IMR-90 (cell line): ENCODE measurements at regions not wholly inside any gene's neighbourhood (a gene's known extent, or its start where the extent isn't known, plus 50 kb on each side); places are given as distances from the start of the nearest gene placed in this dataset.

Source experiments
- ATAC-seq: fragments of 200-7000 bp; cut with Tn5 transposase; 2 replicates; pipeline ENCODE4 v1.9.1; 2020; ENCODE audit warnings: low read depth, mild to moderate bottlenecking, moderate library complexity
- BruUV-seq: library from RNA; stranded (reverse); fragments of 400-500 nt; replicated peaks from 2 replicates; lab custom pipeline; 2021; lab: Mats Ljungman, UMichigan
- CTCF ChIA-PET: fragments of 300-600 bp; formaldehyde crosslinking; extraction: SDS; loops from one replicate; lab custom pipeline; 2021; ENCODE audit warnings: antibody characterized with exemption; lab: Yijun Ruan, JAX
- POLR2A ChIA-PET: fragments of 300-600 bp; sonication (Branson Sonifier 250); formaldehyde crosslinking; loops from one replicate; lab custom pipeline; 2022; ENCODE audit warnings: antibody characterized with exemption; ENCODE audit not compliant: unreplicated experiment; lab: Charles Lee
- DNase-seq: peaks from one replicate; pipeline ENCODE4 v3.0.0; 2013
- H2AFZ ChIP-seq: replicated peaks from 2 replicates; pipeline ENCODE3; 2013; ENCODE audit warnings: low read length, mild to moderate bottlenecking; ENCODE audit not compliant: poor library complexity
- H2AK5ac ChIP-seq: 2 replicates; pipeline ENCODE4 v1.6.1; 2013; ENCODE audit warnings: low read depth, low read length, inconsistent platforms
- H2AK9ac ChIP-seq: replicated peaks from 2 replicates; pipeline ENCODE3; 2013; ENCODE audit warnings: mild to moderate bottlenecking, low read depth, low read length, moderate library complexity; ENCODE audit not compliant: poor library complexity
- H2BK120ac ChIP-seq: 2 replicates; pipeline ENCODE4 v1.6.1; 2013; ENCODE audit warnings: low read depth, low read length, inconsistent platforms
- H2BK15ac ChIP-seq: 3 replicates; pipeline ENCODE4 v1.6.1; 2013; ENCODE audit warnings: low read depth, low read length, inconsistent platforms
- H2BK20ac ChIP-seq: 2 replicates; pipeline ENCODE4 v1.6.1; 2013; ENCODE audit warnings: low read depth, mild to moderate bottlenecking, inconsistent platforms, low read length, moderate library complexity
- H2BK5ac ChIP-seq: 2 replicates; pipeline ENCODE4 v1.6.1; 2013; ENCODE audit warnings: mild to moderate bottlenecking, low read depth, low read length, inconsistent platforms; ENCODE audit not compliant: poor library complexity, severe bottlenecking
- H3K14ac ChIP-seq: replicated peaks from 2 replicates; pipeline ENCODE4 v1.6.1; 2013; ENCODE audit warnings: low read depth, low read length, inconsistent platforms
- H3K18ac ChIP-seq: 2 replicates; pipeline ENCODE4 v1.6.1; 2013; ENCODE audit warnings: low read depth, low read length, control low read depth
- H3K23ac ChIP-seq: 2 replicates; pipeline ENCODE4 v1.6.1; 2013; ENCODE audit warnings: low read depth, low read length, inconsistent platforms
- H3K27ac ChIP-seq: 2 replicates; pipeline ENCODE4 v1.5.1; 2013; ENCODE audit warnings: mild to moderate bottlenecking, control low read depth, low read length; ENCODE audit not compliant: insufficient read depth
- H3K27me3 ChIP-seq: 2 replicates; pipeline ENCODE4 v1.6.1; 2013; ENCODE audit warnings: low read length; ENCODE audit not compliant: control insufficient read depth, insufficient read depth
- H3K36me3 ChIP-seq: 2 replicates; pipeline ENCODE4 v1.6.1; 2013; ENCODE audit warnings: low read length, mixed read lengths; ENCODE audit not compliant: control insufficient read depth, insufficient read depth
- H3K4ac ChIP-seq: 2 replicates; pipeline ENCODE4 v1.6.1; 2013; ENCODE audit warnings: low read depth, low read length, inconsistent platforms
- H3K4me1 ChIP-seq: 2 replicates; pipeline ENCODE4 v1.6.1; 2013; ENCODE audit warnings: low read length, mixed read lengths; ENCODE audit not compliant: control insufficient read depth, insufficient read depth
- H3K4me2 ChIP-seq: 2 replicates; pipeline ENCODE4 v1.6.1; 2013; ENCODE audit warnings: low read depth, mild to moderate bottlenecking, control low read depth, low read length, moderate library complexity
- H3K4me3 ChIP-seq: 2 replicates; pipeline ENCODE4 v1.5.1; 2013; ENCODE audit warnings: low read depth, mild to moderate bottlenecking, control low read depth, low read length, moderate library complexity; ENCODE audit not compliant: insufficient read depth
- H3K56ac ChIP-seq: 2 replicates; pipeline ENCODE4 v1.6.1; 2013; ENCODE audit warnings: low read length, inconsistent platforms; ENCODE audit not compliant: insufficient read depth; ENCODE audit errors: extremely low read depth
- H3K79me1 ChIP-seq, 2 experiments: 2 replicates each; pipeline ENCODE4 v1.6.1; 2013; ENCODE audit warnings: low read length in 2 of 2, inconsistent platforms in 1 of 2, low read depth in 1 of 2
- H3K9ac ChIP-seq: 2 replicates; pipeline ENCODE4 v1.6.1; 2013; ENCODE audit warnings: low read depth, low read length, control low read depth
- H3K9me1 ChIP-seq: 2 replicates; pipeline ENCODE4 v1.6.1; 2013; ENCODE audit warnings: low read length, inconsistent platforms; ENCODE audit not compliant: insufficient read depth
- H3K9me3 ChIP-seq: 2 replicates; pipeline ENCODE4 v1.6.1; 2013; ENCODE audit warnings: low read length; ENCODE audit not compliant: control insufficient read depth, insufficient read depth
- H4K20me1 ChIP-seq: 2 replicates; pipeline ENCODE4 v1.6.1; 2013; ENCODE audit warnings: low read length, inconsistent platforms; ENCODE audit not compliant: insufficient read depth
- H4K5ac ChIP-seq: 2 replicates; pipeline ENCODE4 v1.6.1; 2013; ENCODE audit warnings: mild to moderate bottlenecking, low read depth, low read length, control low read depth
- H4K8ac ChIP-seq, 2 experiments: 2 replicates each; pipeline ENCODE4 v1.6.1; 2013; ENCODE audit warnings: low read depth in 2 of 2, low read length in 2 of 2, control low read depth in 1 of 2, inconsistent platforms in 1 of 2
- H4K91ac ChIP-seq: 2 replicates; pipeline ENCODE4 v1.6.1; 2013; ENCODE audit warnings: low read depth, low read length, inconsistent platforms; ENCODE audit not compliant: insufficient read depth
- CEBPB ChIP-seq: IDR thresholded peaks from 2 replicates; pipeline ENCODE4 v1.6.1; 2012; ENCODE audit warnings: low read depth, low read length, improper control_type of control experiment
- CTCF ChIP-seq: conservative IDR thresholded peaks from 2 replicates; pipeline ENCODE4 v1.5.1; 2012; ENCODE audit warnings: mild to moderate bottlenecking, low read depth, low read length, improper control_type of control experiment
- ELK1 ChIP-seq: fragments of 150-350 bp; IDR thresholded peaks from 2 replicates; pipeline ENCODE4 v1.6.1; 2016; ENCODE audit warnings: low read depth, mild to moderate bottlenecking, low read length, moderate library complexity, borderline replicate concordance
- NFE2L2 ChIP-seq: fragments of 150-350 bp; IDR thresholded peaks from 2 replicates; pipeline ENCODE4 v1.6.1; 2016; ENCODE audit warnings: low read depth, mild to moderate bottlenecking, low read length
- POLR2A ChIP-seq: IDR thresholded peaks from 2 replicates; pipeline ENCODE4 v1.6.1; 2012; ENCODE audit warnings: mild to moderate bottlenecking, low read depth, low read length
- RFX5 ChIP-seq: IDR thresholded peaks from 2 replicates; pipeline ENCODE4 v1.8.0; 2012; ENCODE audit warnings: low read depth, mild to moderate bottlenecking, low read length, moderate library complexity
- SMC3 ChIP-seq: fragments of 150-350 bp; IDR thresholded peaks from 2 replicates; pipeline ENCODE4 v1.6.1; 2016; ENCODE audit warnings: low read depth, mild to moderate bottlenecking, antibody characterized with exemption, low read length, moderate library complexity
- WGBS, 2 experiments: methylation state at CpG; one replicate each; pipeline versions ENCODE4 v1.1.5 to v1.1.7; 2013; ENCODE audit warnings: missing lambda C conversion rate in 2 of 2; ENCODE audit not compliant: insufficient read length in 1 of 2; ENCODE audit errors: extremely low coverage in 2 of 2; 5-methylcytosine and 5-hydroxymethylcytosine counted together
- dilution Hi-C: fragments of 300-500 bp; cut with HindIII; formaldehyde crosslinking; loops from one replicate; pipeline ENCODE4 v1.14.3; 2018; ENCODE audit warnings: low sequenced_read_pairs; ENCODE audit not compliant: unreplicated experiment
- in situ Hi-C: fragments of 300-500 bp; cut with MboI; formaldehyde crosslinking; loops from 3 replicates; pipeline ENCODE4 v1.14.3; 2019; ENCODE audit warnings: low sequenced_read_pairs, inconsistent platforms, mixed read lengths
- intact Hi-C: fragments of 100-400 bp; cut with micrococcal nuclease; formaldehyde crosslinking; loops from 2 replicates; pipeline ENCODE4 v1.10.0; 2022

- Histone ChIP-seq H3K4me3 (no peak overlapping the region), H3K4ac (no peak overlapping the region), H3K18ac (no peak overlapping the region), H3K9ac (no peak overlapping the region), H2AFZ (no peak overlapping the region), H3K9me3 (no peaks in the 10 kb centered on the region), H2BK20ac (peak overlapping the region; percentile 38; the same call in 1 of the 2 replicates), H3K23ac (no peak overlapping the region), H2BK120ac (peak overlapping the region; percentile 28; the same call in 1 of the 2 replicates), H3K36me3 (no peaks in the 10 kb centered on the region), H2AK5ac (peak overlapping the region; percentile 14; the same call in 1 of the 2 replicates), H4K20me1 (no peaks in the 10 kb centered on the region), H4K5ac (no peak overlapping the region), H4K91ac (no peak overlapping the region), H2BK15ac (no peak overlapping the region; the same call in 2 of the 3 replicates), H4K8ac (no peak overlapping the region), H3K56ac (no peak overlapping the region), H3K9me1 (peaks cover 7% of the 10 kb centered on the region), H3K4me1 (peaks cover 18% of the 10 kb centered on the region), H2BK5ac (no peak overlapping the region), H2AK9ac (no peak overlapping the region), H3K27ac (no peak overlapping the region), H3K14ac (no peak overlapping the region; the same call in 1 of the 2 replicates), H3K27me3 (no peaks in the 10 kb centered on the region), H3K79me1 (no peaks in the 10 kb centered on the region), H3K4me2 (no peak overlapping the region)
- dilution Hi-C loops = no loop called here
- DNase-seq (no peak), ATAC-seq (no peak)
- WGBS, 2 experiments = 100% methylated on average over 2 of the region's 11 CpGs; no CpG with 5 or more reads in 1 of the 2 experiments
- ChIA-PET POLR2A (no interaction called here), CTCF (interaction anchor here (0.6 kb wide), 1 partner anchor 20 kb away, joined by 4 read pairs; no protein-coding TSS in a partner anchor)
- in situ Hi-C loops = no loop called here
- no TSS peak for BruUV-seq
- intact Hi-C loops = no loop called here
- TF ChIP-seq CEBPB (no peak), SMC3 (no peak), CTCF (no peak), ELK1 (no peak), POLR2A (no peak), NFE2L2 (no peak), RFX5 (no peak)
Measured at GRCh38 chr10:4070921-4071660, 286.1 kb upstream of the KLF6 start.
